Activated T-helper 1 cell treated with anti-CD3 and anti-CD28 coated beads, Interleukin-12 subunit alpha, Interleukin-12 subunit beta, Interleukin-2, Interleukin-4 antibody, amounts not matched to agents 30 ng/mL and 10 ng/mL and 1 ng/mL, durations not matched to agents 14 hours and 24 hours and 36 hours (primary cell): ENCODE measurements at regions not wholly inside any gene's neighbourhood (a gene's known extent, or its start where the extent isn't known, plus 50 kb on each side); places are given as distances from the start of the nearest gene placed in this dataset.
"Not testable (repeated sequence)": the region's sequence is repeated elsewhere in the genome, so short reads cannot be mapped to it uniquely, and the experiment has no call there.

ENCODE experiments used
- DNase-seq: peaks from one replicate; pipeline ENCODE4 v3.0.0; 2021; ENCODE audit warnings: low spot score
- H3K27ac Mint-ChIP-seq: one replicate; pipeline ENCODE4 v1.8.0; 2021; ENCODE audit warnings: mild to moderate bottlenecking, mixed read lengths
- H3K27me3 Mint-ChIP-seq: one replicate; pipeline ENCODE4 v1.8.0; 2022; ENCODE audit warnings: mild to moderate bottlenecking, moderate library complexity, mixed read lengths; ENCODE audit not compliant: insufficient read depth
- H3K36me3 Mint-ChIP-seq: one replicate; pipeline ENCODE4 v1.8.0; 2021; ENCODE audit warnings: low read depth, mixed read lengths
- H3K4me1 Mint-ChIP-seq: one replicate; pipeline ENCODE4 v1.8.0; 2021; ENCODE audit warnings: low read depth, mixed read lengths
- H3K4me3 Mint-ChIP-seq: one replicate; pipeline ENCODE4 v1.8.0; 2021; ENCODE audit warnings: mild to moderate bottlenecking, moderate library complexity, mixed read lengths
- H3K9me3 Mint-ChIP-seq: one replicate; pipeline ENCODE4 v1.8.0; 2021; ENCODE audit warnings: mixed read lengths
- intact Hi-C: fragments of 100-400 bp; cut with micrococcal nuclease; formaldehyde crosslinking; loops from one replicate; pipeline ENCODE4 v1.15.1; 2024

DNA sequence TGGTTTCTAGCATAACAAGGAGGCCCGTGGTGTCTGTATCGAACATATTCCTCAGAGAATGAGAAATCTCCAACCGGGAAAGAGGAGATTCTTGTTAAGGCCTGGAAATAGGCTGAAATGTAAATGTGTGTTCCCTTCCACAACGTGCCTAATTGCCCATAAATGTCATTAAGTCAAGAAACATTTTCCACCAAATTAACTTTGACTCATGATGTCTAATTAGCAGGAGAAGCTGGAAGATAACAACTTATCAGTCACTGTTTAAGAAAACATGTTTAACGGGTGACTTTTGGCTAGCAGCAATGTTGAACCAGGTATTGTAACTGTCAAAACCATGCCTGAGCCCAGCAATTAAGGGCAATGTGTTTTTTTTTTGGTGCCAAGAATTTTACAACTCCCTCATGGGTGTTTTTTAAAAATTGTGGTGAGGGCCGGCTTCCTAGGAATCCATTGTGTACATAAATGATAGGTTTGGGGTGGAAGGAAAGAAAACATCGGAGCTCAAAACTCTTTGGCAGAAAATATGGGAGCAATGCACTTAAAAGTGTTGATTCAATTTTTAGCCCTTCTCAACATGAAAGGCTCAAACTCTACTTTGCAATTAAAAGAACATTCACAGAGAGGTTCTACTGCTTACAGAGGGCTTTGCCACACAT is 67.0 kb downstream of the OLIG1 start:
- no peaks in the 10 kb centered on the region for H3K9me3 Mint-ChIP-seq
- no peak for DNase-seq
- no peak overlapping the region for H3K4me3 Mint-ChIP-seq
- no peaks in the 10 kb centered on the region for H3K27me3 Mint-ChIP-seq
- H3K36me3 Mint-ChIP-seq, result no peaks in the 10 kb centered on the region
- H3K27ac Mint-ChIP-seq, result no peak overlapping the region
- intact Hi-C loops, result no loop called here
- H3K4me1 Mint-ChIP-seq, result no peaks in the 10 kb centered on the region

DNA sequence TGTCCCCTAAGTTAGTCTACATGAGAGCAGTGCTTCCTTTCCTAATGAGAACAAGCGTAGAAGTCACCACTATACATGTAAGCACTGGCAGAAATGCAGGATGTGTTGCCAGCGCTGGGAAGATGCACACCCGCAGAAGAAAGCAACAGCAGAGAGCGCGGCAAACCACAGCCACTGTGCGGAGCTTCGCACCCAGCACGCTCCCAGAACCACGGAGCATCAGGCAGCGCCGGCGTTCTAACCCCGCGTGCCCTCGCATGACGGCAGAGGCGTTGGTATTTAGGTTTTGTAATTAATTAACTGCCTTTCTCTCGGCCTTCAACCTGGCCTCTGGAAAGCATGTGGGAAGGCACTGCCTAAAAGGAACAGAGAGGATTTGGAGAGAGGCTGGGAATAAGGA is 69.1 kb downstream of the OLIG1 start:
- peaks cover 4% of the 10 kb centered on the region for H3K27me3 Mint-ChIP-seq
- no peak overlapping the region for H3K4me3 Mint-ChIP-seq
- intact Hi-C loops, result no loop called here
- no peaks in the 10 kb centered on the region for H3K36me3 Mint-ChIP-seq
- H3K4me1 Mint-ChIP-seq, result no peaks in the 10 kb centered on the region
- DNase-seq, result no peak
- H3K9me3 Mint-ChIP-seq, result no peaks in the 10 kb centered on the region
- no peak overlapping the region for H3K27ac Mint-ChIP-seq

DNA sequence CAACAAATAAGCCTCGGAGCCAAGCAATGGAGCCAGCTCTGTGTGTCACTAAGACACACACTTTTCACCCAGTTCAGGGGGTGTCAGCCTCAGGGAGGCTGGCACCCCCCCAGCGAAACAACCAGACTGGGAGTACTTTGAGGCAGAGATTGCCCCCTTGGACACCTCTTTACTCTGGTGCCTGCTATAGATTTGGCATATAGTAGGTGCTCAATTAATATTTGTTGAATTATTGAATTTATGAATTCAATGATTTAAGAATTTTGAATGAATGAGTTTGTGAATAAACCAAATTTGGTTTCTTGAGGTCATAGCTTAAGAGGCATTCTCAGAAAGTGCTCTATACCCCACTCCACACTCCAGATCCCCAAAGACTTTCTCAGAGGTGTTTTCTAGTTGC is 70.3 kb downstream of the OLIG1 start:
- Mint-ChIP-seq H3K4me3 (no peak overlapping the region), H3K36me3 (no peaks in the 10 kb centered on the region), H3K9me3 (no peaks in the 10 kb centered on the region), H3K27me3 (peaks cover 4% of the 10 kb centered on the region), H3K4me1 (no peaks in the 10 kb centered on the region), H3K27ac (no peak overlapping the region)
- DNase-seq, result no peak
- intact Hi-C loops, result no loop called here

DNA sequence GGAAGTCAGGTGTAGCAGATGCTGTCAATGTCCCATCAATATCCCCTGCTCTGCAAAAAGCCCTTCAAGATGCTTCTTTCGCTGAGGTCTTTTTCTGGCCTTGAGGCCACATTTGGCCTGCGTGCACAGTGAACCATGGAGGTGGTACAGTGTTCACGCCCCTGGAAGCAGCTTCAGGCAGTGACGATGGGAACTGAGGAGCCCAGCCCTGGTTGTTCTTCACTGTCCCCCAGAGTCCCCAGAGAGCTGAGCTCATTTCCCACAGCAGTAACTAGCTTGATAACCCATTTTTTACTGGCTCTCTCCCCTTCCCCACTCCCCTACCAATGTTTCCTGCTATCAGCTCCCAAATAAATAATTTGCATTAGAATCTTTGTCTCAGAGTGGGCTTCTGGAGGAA is 76.5 kb downstream of the OLIG1 start:
- Mint-ChIP-seq H3K36me3 (no peaks in the 10 kb centered on the region), H3K4me1 (no peaks in the 10 kb centered on the region), H3K4me3 (no peak overlapping the region), H3K27me3 (peaks cover 7% of the 10 kb centered on the region), H3K27ac (no peak overlapping the region), H3K9me3 (no peaks in the 10 kb centered on the region)
- intact Hi-C loops, result no loop called here
- DNase-seq, result no peak

DNA sequence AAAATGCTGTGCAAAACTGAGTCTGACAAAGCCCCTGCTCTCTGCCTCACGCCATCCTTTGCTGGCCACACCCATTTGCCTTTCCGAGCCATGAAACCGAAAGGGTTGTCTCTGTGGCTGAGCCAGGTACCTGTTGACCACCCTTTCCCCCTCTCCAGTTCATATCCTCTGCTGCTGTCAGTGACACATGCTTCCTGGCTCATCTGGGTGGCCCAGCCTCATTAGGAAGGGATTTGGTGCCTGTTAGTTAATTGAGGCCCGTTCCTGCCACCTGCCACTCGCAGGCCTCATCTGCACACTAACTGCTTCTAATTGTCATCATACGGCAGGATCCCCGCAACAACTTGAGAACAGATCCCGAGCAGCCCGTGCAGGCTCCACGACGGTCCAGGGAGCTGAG is 79.2 kb downstream of the OLIG1 start:
- no peak overlapping the region for H3K27ac Mint-ChIP-seq
- no peak overlapping the region for H3K4me3 Mint-ChIP-seq
- H3K4me1 Mint-ChIP-seq, result no peaks in the 10 kb centered on the region
- H3K36me3 Mint-ChIP-seq, result no peaks in the 10 kb centered on the region
- no peaks in the 10 kb centered on the region for H3K9me3 Mint-ChIP-seq
- H3K27me3 Mint-ChIP-seq, result peaks cover 26% of the 10 kb centered on the region
- no peak for DNase-seq
- intact Hi-C loops, result no loop called here

DNA sequence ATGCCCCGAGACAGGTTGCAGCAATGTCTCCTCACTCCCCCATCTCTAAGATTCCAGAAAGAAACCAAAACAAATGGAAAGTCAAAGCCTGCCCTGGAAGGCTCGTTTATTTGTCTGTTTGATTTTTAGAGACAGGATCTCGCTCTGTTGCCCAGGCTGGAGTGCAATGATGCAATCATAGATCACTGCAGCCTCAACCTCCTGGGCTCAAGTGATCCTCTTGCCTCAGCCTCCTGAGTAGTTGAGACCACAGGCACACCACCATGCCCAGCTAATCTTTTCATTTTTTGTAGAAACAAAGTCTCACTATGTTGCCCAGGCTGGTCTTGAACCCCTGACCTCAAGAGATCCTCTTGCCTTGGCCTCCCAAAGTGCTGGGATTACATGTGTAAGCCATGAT is 78.8 kb upstream of the IFNAR2 start:
- H3K4me3 Mint-ChIP-seq, H3K9me3 Mint-ChIP-seq, H3K4me1 Mint-ChIP-seq, DNase-seq, H3K36me3 Mint-ChIP-seq, H3K27ac Mint-ChIP-seq, intact Hi-C loops: not testable (repeated sequence)
- peaks cover 33% of the 10 kb centered on the region for H3K27me3 Mint-ChIP-seq

DNA sequence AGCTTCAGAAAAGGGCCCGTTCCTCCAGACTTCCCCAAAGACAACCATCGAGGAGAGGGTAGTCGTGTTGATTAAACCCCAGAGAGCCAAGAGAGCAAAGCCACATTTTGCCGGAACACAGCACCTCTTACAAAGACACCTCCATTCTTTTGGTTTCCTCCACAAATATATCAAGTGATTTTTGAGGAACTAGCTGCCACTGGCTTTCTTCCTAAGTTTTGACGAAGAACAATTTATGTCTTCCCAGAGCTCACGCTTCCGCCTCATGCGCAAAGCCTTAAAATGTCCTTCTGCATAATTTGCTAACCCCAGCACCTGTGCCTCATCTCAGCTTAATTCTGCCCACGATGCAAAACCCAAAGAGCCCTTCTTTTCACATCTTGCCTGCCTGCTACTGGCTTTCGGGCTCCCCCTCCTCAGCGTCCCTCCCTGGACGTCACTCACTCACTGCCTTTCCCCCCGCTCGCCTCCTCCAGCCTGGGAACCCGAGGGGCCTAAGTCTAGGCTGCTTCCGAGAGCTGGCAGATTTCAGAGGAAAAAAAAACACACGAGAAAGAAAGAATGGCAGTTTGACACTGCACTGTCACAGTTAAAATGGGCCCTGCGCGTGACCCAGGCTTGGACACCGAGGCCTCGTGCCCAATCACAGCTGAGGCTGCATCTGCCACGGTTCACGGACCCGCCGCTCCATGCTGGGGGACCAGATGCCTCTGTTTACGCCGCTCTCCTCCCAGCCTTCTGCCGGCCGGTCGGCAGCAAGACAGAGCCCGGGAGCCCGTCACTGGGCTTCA is 77.6 kb upstream of the IFNAR2 start:
- Mint-ChIP-seq H3K9me3 (no peaks in the 10 kb centered on the region), H3K27me3 (peaks cover 33% of the 10 kb centered on the region), H3K4me3 (no peak overlapping the region), H3K4me1 (no peaks in the 10 kb centered on the region), H3K27ac (no peak overlapping the region), H3K36me3 (no peaks in the 10 kb centered on the region)
- DNase-seq, result no peak
- intact Hi-C loops, result no loop called here

DNA sequence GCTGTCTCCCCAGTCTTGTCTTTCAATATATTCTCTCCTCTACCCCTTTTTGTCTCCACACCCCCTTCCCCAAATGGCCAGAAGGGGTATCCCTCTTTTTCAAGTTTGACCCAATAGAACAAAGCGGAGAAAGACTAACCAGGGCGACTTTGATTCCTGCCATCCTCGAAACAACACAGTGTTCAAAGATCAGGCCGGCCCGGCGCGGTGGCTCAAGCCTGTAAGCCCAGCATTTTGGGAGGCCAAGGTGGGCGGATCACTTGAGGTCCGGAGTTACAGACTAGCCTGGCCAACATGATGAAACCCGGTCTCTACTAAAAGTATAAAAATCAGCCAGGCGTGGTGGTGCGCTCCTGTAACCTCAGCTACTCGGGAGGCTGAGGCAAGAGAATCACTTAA is 77.0 kb upstream of the IFNAR2 start:
- H3K36me3 Mint-ChIP-seq, result no peaks in the 10 kb centered on the region
- H3K27me3 Mint-ChIP-seq, result peaks cover 33% of the 10 kb centered on the region
- intact Hi-C loops, result no loop called here
- no peaks in the 10 kb centered on the region for H3K9me3 Mint-ChIP-seq
- no peak overlapping the region for H3K4me3 Mint-ChIP-seq
- H3K4me1 Mint-ChIP-seq, result no peaks in the 10 kb centered on the region
- no peak overlapping the region for H3K27ac Mint-ChIP-seq
- no peak for DNase-seq

DNA sequence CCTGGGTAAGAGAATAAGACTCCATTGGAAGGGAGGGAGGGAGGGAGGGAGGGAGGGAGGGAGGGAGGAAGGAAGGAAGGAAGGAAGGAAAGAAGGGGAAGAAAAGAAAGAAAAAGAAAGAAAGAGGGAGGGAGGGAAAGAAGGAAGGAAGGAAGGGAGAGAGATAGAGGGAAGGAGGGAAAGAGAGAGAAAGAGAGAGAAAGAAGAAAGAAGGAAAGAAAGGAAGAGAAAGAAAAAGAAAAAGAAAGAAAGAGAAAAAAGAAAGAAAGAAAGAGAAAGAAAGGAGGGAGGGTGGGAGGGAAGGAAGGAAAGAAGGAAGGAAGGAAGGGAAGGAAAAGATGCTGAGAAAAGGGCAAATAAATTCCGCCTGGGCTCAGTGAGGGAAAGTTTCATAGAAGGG is 74.7 kb upstream of the IFNAR2 start:
- no peak for DNase-seq
- intact Hi-C loops, result no loop called here
- H3K4me3 Mint-ChIP-seq, result no peak overlapping the region
- H3K27ac Mint-ChIP-seq, result no peak overlapping the region
- no peaks in the 10 kb centered on the region for H3K4me1 Mint-ChIP-seq
- H3K9me3 Mint-ChIP-seq, result peaks cover 11% of the 10 kb centered on the region
- H3K36me3 Mint-ChIP-seq, result no peaks in the 10 kb centered on the region
- peaks cover 50% of the 10 kb centered on the region for H3K27me3 Mint-ChIP-seq

DNA sequence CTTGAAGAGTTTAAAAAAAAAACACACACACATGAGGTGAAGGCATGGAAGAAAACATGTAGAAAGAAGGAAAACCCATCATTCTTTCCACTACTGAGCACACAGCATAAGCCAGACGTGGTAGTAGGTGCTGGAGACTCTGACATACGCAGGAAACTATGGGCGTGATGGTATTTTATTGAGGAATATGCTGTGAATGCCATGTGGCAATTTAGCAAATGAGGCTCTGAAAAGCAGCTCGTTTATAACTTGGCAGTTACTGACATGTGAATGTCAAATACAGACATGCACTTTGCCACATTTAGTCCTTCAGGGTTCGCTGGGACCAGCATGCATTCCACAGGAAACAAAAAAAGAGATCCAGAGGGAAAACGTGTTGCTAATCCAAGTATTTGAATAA is 74.3 kb upstream of the IFNAR2 start:
- H3K4me3 Mint-ChIP-seq, result no peak overlapping the region
- intact Hi-C loops, result no loop called here
- H3K27ac Mint-ChIP-seq, result no peak overlapping the region
- DNase-seq, result no peak
- no peaks in the 10 kb centered on the region for H3K4me1 Mint-ChIP-seq
- no peaks in the 10 kb centered on the region for H3K36me3 Mint-ChIP-seq
- H3K27me3 Mint-ChIP-seq, result peaks cover 52% of the 10 kb centered on the region
- peaks cover 11% of the 10 kb centered on the region for H3K9me3 Mint-ChIP-seq

DNA sequence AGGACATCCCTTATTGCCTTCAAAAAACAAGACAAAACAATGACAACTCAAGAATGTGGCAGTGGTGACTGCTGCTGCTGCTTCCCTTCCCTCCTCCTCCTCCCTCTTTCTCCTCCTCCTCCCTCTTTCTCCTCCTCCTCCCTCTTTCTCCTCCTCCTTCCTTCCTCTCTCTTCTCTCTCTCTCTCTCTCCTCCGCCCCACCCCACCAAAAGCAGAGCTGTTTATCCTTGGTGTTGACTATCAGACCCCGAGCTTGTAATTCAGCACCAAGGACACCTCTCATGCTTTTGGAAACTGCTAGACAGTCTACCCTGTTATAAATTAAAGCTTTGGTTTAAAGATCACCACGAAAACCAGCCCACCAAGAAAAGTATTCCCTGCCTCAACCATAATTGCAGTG is 72.4 kb upstream of the IFNAR2 start:
- no peak overlapping the region for H3K27ac Mint-ChIP-seq
- intact Hi-C loops, result no loop called here
- H3K36me3 Mint-ChIP-seq, result no peaks in the 10 kb centered on the region
- no peak for DNase-seq
- H3K4me1 Mint-ChIP-seq, result no peaks in the 10 kb centered on the region
- peaks cover 11% of the 10 kb centered on the region for H3K9me3 Mint-ChIP-seq
- peaks cover 44% of the 10 kb centered on the region for H3K27me3 Mint-ChIP-seq
- H3K4me3 Mint-ChIP-seq, result no peak overlapping the region

DNA sequence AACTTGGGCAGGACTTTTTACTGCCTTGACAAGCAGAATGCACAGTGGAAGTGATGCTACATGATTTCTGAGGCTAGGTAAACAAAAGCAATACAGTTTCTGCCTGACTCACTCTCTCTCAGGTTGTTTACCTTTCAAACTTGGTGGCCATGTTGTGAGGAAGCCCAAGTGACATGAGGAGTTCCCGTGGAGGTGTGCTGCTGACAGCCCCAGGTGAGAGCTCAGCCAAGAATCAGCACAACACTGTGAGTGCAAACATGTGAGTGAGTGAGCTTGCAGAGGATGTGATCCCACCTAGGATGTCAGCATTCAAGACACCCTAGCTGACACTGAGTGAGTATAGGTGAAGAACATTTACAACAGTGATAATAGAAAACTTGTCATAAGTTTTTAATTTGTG is 71.1 kb upstream of the IFNAR2 start:
- Mint-ChIP-seq H3K9me3 (peaks cover 11% of the 10 kb centered on the region), H3K27me3 (peaks cover 32% of the 10 kb centered on the region), H3K27ac (no peak overlapping the region), H3K4me1 (no peaks in the 10 kb centered on the region), H3K4me3 (no peak overlapping the region), H3K36me3 (no peaks in the 10 kb centered on the region)
- DNase-seq, result no peak
- intact Hi-C loops, result no loop called here

DNA sequence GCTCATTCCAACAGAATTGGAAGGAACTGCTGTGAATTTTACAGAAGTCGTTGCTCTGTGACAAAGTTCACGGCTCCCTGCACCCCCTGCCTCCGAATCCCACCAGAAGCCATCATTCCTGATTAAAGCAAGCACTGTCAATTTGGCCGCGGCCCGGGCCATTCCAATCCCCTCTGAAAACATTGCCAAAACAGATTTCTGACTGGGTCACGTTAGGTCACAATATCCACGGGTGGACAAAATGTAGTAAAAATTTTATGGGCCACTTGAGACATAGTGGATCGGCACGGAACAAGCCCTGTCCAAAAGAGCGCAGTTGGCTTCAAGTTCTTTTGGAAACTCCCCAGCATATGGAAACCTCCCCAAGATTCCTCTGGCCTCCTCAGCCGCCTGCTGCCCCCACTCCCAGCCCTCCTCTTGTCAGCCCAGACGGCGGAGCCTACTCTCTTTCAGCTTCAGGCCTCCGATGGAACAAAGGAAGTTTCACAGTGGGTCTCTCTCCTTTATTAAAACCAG is 67.2 kb upstream of the IFNAR2 start:
- no peak for DNase-seq
- intact Hi-C loops, result no loop called here
- H3K4me1 Mint-ChIP-seq, result no peaks in the 10 kb centered on the region
- H3K27me3 Mint-ChIP-seq, result peaks cover 24% of the 10 kb centered on the region
- H3K36me3 Mint-ChIP-seq, result no peaks in the 10 kb centered on the region
- no peak overlapping the region for H3K4me3 Mint-ChIP-seq
- no peak overlapping the region for H3K27ac Mint-ChIP-seq
- peaks cover 11% of the 10 kb centered on the region for H3K9me3 Mint-ChIP-seq
